ENCODE measurements at regions not wholly inside any gene's neighbourhood (a gene's known extent, or its start where the extent isn't known, plus 50 kb on each side); places are given as distances from the start of the nearest gene placed in this dataset.

DNA sequence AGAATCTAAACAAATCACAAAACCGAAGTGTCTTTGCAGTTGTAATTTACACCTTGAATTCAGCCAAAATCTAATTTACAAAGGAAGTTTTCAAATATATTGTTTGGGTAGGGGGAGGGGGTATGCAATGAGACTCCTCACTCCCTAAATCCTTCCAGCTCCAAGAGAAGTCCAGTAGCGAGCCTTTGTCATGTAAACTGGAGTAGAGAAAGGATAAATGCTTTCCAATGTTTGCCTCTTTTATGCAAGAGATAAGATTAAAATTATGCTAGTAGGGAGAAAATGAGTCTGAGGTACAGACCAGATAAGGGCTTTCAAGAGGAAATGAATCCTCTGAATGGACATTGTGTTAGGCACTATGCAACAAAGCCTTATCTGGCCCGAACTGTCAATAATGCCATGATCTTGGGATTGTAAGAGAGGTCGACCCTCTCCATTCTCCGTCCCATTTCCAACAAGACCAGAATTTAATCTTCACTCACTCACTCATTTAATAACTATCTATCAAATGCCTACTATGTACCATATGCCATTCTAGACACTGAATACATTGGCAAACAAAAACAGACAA lies 199.2 kb downstream of the LACC1 start:
- DNase-seq (ENCODE audit: low read depth) = no peak
- no peak overlapping the region for H3K4me3 ChIP-seq (ENCODE audit: low read depth, low read length)

GRCh38 chr13:44079413-44080205 lies 199.9 kb downstream of the LACC1 start:
- H3K4me3 ChIP-seq (ENCODE audit: low read depth, low read length) = no peak overlapping the region
- no peak for DNase-seq (ENCODE audit: low read depth)

GRCh38 chr13:44084146-44084545 lies 204.4 kb downstream of the LACC1 start:
- H3K4me3 ChIP-seq (ENCODE audit: low read depth, low read length) = no peak overlapping the region
- no peak for DNase-seq (ENCODE audit: low read depth)

GRCh38 chr13:44086389-44086788 lies 206.7 kb downstream of the LACC1 start:
- H3K4me3 ChIP-seq (ENCODE audit: low read depth, low read length) = no peak overlapping the region
- no peak for DNase-seq (ENCODE audit: low read depth)

DNA sequence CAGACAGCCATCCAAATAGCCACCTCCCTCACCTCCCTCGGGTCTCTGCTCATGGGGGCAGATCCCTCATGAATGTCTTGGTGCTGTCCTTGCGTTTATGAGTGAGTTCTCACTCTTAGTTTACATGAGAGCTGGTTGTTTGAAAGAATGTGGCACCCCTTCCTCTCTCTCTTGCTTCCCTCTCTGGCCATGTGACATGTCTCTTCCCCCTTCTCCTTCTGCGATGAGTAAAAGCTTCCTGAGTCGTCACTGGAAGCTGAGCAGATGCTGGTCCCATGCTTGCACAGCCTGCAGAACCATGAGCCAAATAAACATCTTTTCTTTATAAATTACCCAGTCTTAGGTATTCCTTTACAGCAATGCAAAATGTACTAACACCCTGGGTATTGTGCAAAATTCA lies 208.7 kb downstream of the LACC1 start:
- no peak overlapping the region for H3K4me3 ChIP-seq (ENCODE audit: low read depth, low read length)
- DNase-seq (ENCODE audit: low read depth) = no peak

- no peak for DNase-seq (ENCODE audit: low read depth)
- H3K4me3 ChIP-seq (ENCODE audit: low read depth, low read length) = no peak overlapping the region
Observed at GRCh38 chr13:44088991-44089413, 209.3 kb downstream of the LACC1 start.

- H3K4me3 ChIP-seq (ENCODE audit: low read depth, low read length) = no peak overlapping the region
- no peak for DNase-seq (ENCODE audit: low read depth)
Observed at GRCh38 chr13:44089452-44089851, 209.7 kb downstream of the LACC1 start.

DNA sequence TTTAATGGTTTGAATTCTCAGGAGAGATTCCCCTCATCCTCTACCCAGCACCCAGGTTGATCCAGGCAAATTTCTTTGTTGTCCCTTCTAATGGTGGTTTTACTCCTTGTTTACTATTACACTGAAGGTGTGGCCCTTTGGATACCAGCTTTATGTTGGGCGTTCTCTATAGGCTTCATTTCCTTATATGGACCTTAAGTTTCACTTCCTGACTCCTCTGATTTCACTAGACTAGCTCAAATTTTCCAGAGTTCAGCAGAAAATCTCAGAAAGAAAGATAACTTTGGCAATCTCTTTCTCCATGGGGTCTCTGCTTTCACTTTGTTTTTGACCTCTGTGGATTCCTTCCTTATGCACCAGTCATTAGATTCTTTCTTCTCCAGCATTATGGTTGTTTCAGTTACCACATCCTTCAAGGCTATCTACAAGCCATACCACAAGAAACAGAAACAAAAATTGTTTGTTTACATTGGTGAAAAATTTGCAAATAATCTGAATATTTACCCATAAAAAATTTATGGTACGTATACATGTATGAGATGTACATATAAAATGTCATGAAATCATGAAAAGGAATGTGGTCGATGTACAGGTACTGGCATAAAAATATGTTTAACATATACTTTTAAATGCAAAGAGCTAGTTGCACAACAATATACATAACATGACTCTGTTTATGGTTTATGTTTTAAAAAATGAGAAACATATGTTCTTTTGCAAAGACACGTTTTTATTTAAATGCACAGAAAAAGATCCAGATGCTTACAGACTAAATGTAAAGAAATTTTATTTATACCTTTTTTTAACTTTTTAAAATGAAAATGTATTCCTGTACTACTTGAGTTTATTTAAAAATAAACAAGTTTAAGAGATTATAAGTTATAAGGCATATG lies 212.6 kb downstream of the LACC1 start:
- no peak overlapping the region for H3K4me3 ChIP-seq (ENCODE audit: low read depth, low read length)
- DNase-seq (ENCODE audit: low read depth) = no peak

- DNase-seq (ENCODE audit: low read depth) = no peak
- no peak overlapping the region for H3K4me3 ChIP-seq (ENCODE audit: low read depth, low read length)
Observed at GRCh38 chr13:44093607-44094564, 214.2 kb downstream of the LACC1 start.

DNA sequence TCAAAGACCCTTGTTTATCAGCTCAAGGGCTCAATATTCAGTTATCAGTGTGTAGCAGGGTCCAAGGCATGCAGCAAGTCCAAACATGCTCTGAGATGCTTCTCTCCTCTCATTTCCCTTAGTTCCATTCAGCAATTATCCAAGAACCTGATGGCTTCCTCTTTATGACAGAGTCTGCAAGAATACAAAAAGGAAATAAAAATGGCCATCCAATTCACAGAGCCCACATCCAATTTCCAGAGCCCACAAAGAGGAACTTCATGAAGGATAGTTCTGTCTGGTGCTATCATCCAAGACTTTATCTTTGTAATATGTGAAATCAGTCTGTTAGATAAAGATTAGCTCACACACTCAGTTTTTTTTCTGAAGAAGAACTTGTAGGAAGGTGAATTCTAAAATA lies 217.2 kb downstream of the LACC1 start:
- no peak for DNase-seq (ENCODE audit: low read depth)
- H3K4me3 ChIP-seq (ENCODE audit: low read depth, low read length) = no peak overlapping the region

DNA sequence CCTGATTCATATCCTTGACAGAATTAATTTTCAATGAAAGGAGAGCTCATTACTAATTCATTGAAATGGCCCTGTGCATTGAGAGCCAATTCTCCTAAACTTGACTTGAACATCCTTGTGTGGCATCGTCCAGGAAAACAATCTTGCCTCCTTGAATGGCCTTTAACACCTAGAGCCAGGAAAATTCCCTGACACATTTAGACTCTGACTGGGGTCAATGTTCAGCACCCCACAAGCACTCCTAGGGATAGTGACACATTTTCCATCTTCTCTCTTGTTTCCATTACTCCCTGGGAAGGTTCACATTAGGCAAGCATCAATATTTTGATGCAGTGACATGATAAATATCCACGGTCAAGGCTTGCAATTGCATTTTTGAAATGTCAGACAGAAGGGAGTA lies 218.9 kb downstream of the LACC1 start:
- H3K4me3 ChIP-seq (ENCODE audit: low read depth, low read length) = no peak overlapping the region
- DNase-seq (ENCODE audit: low read depth) = no peak

DNA sequence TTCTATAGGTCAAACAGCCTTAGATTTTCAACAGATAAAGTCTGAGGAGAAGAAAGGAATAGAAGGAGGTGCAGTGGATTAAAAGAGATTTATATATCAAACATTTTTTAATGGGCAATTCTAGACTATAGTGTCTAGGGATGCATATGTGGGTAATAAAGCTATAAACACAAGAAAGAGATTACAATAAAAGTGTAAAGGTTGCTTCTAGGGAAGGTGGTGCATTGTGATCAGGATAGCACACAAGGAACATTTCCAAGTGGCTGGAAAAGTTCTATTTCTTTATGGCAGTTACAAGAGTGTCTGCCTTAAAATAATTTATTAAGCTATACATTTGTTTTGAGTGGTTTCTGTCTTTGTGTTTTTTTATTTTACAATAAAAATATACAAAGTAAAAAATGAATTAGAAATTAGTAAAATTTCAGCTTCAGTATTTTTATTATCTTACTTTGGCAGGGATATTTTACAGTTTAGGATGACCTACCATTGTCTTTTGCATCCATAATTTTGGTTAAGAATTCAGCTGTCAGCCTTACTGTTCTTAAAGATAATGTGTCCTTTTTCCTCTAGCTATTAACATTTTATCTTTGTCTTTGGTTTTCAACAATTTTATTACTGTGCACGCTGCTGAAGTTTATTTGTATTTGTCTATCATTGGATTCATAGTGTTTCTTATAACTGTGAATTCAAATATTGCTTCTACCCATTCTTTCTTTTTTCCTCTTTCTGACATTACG lies 221.8 kb downstream of the LACC1 start:
- H3K4me3 ChIP-seq (ENCODE audit: low read depth, low read length) = no peak overlapping the region
- DNase-seq (ENCODE audit: low read depth) = no peak

GRCh38 chr13:44103429-44104196 lies 223.9 kb downstream of the LACC1 start:
- H3K4me3 ChIP-seq (ENCODE audit: low read depth, low read length) = no peak overlapping the region
- no peak for DNase-seq (ENCODE audit: low read depth)

GRCh38 chr13:44104197-44104490 lies 224.4 kb downstream of the LACC1 start:
- no peak overlapping the region for H3K4me3 ChIP-seq (ENCODE audit: low read depth, low read length)
- no peak for DNase-seq (ENCODE audit: low read depth)

GRCh38 chr13:44104969-44105368 lies 225.3 kb downstream of the LACC1 start:
- DNase-seq (ENCODE audit: low read depth) = no peak
- no peak overlapping the region for H3K4me3 ChIP-seq (ENCODE audit: low read depth, low read length)

DNA sequence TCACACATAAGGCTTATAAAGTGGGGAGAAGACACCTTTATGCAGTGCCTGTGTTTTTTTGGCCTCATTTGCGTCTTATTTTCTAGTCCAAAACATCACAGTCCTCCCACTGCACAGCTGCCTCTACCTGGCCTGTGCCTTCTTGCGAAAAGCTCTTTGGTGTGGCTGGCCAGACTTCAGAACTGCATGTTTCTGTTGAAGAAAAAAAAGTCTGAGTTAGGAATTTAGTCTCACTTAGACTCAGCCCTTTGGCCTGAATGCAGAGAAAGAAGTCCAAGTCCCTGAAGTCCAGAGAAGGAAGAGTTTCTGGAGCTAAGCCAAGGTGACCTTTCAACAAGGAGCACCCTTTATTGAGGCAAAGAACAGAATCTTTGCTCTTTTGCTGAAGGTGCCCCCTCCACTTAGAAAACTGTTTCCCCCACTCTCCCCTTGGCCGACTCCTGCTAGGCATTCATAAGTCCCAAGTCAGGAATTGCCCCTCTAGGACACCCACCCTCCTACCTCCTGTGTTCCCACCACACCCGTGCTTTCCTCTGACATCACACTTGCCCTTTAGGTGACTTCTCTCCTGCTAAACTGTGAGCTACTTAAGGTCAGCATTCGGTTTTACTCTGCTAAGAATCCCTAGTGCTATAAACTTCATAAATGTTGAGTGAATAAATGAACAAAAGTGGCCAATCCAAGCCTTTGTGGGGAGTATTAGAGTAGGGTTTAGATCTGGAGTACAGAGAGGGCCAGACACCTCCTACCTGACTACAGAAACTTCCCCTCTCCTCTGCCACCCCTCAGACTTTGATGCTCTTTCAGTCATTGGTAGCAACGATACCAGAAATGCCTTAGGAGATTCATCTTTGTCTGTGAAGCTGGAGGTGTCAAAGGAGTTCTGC lies 226.8 kb downstream of the LACC1 start:
- no peak for DNase-seq (ENCODE audit: low read depth)
- H3K4me3 ChIP-seq (ENCODE audit: low read depth, low read length) = no peak overlapping the region

Data from skeletal muscle cell (primary cell).